ENCODE measurements at regions not wholly inside any gene's neighbourhood (a gene's known extent, or its start where the extent isn't known, plus 50 kb on each side); places are given as distances from the start of the nearest gene placed in this dataset.

DNA sequence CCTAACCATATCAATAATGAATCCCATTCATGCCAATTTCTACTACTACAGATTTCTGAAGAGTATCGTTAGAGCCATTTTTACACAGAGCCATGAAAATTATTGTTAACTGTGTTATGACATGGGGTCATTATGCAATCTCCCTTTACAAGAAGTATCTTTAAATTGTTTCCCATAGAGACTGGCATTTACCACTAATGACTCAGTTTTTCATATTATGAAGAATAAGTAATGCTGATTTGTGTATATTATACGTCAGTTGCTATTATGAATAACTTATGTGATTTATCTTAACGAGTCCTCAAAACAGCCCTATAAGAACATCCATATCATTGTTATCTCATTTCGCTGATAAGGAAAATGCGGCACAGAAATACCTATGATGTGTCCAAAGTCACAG is 173.8 kb downstream of the KCNJ2 start:
- TF ChIP-seq POLR2A (IDR thresholded peaks at IDR 0.05; ENCODE audit: low read depth, low read length) (no peak), TAF1 (IDR thresholded peaks at IDR 0.05; ENCODE audit: borderline replicate concordance, low read depth, low read length) (no peak)
